ENCODE measurements at regions not wholly inside any gene's neighbourhood (a gene's known extent, or its start where the extent isn't known, plus 50 kb on each side); places are given as distances from the start of the nearest gene placed in this dataset.
"Not testable (repeated sequence)": the region's sequence is repeated elsewhere in the genome, so short reads cannot be mapped to it uniquely, and the experiment has no call there.

DNA sequence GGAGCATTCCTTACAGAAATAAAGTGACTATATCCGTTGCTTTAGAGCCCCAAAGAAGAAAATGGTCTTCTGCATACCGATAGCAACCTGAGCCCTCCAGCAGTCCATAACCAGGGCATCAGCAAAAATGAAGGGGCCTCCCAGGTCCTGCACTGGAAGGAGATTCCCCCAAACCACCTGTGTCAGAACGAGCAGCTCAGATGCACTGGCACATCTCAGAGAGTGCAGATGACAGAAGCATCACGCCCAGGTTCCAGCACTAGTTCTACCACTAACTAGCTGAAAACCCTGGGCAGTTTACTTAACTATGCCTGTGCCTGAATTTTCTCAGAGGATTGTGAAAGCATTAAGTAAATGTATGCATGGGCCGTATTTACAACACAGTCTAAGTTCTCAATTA lies 466.7 kb upstream of the MYT1L start:
- no peak for DNase-seq (ENCODE audit: low read depth)

- no peak for DNase-seq (ENCODE audit: low read depth)
Observed at GRCh38 chr2:2796207-2796606, 465.1 kb upstream of the MYT1L start.

- no peak for DNase-seq (ENCODE audit: low read depth)
Observed at GRCh38 chr2:2795438-2796091, 464.5 kb upstream of the MYT1L start.

DNA sequence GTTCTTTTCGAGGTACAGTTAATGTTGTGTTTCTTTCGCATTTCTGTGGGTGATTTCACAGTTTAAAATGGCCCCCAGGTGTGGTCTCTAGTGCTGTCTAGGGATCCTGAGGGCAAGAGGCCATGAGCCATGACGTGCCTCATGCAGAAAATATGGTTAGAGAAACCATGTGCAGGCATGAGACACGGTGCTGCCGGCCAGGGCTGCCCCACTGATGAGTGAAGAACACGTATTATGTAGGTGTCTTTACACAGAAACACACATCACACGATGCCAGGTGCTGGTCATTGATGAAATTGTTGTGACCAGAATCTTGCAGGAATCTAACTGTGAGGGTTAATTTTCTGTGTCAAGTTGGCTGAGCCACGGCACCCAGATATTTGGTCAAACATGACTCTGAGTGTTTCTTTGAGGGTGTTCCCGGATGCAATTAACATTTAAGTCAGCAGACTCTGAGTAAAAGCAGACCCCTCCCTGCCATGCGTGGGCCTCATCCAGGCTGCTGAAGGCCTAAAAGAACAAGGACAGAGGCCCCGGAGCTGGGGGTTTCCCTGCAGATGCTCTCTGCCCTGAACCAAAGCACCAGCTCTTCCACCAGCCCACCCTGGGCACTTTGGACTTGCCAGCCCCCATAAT lies 463.0 kb upstream of the MYT1L start:
- DNase-seq (ENCODE audit: low read depth) = no peak

DNA sequence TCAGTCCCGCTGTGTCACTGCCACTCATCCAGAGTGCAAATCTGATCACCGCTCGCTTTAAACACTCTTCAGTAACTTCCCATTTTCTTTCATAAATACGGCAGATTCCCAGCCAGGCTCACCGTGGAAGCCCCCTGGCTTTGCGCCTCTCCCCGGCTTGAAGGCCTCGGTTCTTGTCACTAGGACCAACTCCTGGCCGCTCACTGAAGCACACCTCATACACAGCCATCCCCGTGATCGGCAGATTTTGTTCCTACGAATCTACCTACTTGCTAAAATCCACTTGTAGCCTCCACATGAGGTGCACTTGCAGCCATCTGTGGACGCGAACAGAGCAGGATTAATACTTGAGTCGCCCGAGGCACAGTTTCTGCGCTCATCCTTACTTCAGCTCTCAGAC lies 462.4 kb upstream of the MYT1L start:
- no peak for DNase-seq (ENCODE audit: low read depth)

- no peak for DNase-seq (ENCODE audit: low read depth)
Observed at GRCh38 chr2:2791606-2792005, 460.5 kb upstream of the MYT1L start.

DNA sequence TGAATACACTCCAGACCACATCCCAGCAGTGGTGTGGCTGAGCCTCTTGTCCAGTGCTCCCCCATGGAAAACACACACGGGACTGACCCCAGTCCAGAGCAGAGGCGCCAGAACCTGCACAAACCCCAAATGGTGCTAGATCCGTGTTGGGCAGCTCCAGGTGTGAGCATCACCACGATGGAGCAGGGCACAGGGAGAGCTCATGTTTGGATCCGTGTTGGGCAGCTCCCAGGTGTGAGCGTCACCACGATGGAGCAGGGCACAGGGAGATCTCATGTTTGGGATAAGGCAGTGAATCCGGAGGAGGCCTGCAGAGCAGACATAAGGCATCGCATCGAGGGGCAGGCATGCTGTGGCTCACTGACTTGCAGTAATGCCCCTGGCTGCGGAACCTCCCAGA lies 460.0 kb upstream of the MYT1L start:
- no peak for DNase-seq (ENCODE audit: low read depth)

GRCh38 chr2:2788076-2788475 lies 457.0 kb upstream of the MYT1L start:
- DNase-seq (ENCODE audit: low read depth) = no peak

DNA sequence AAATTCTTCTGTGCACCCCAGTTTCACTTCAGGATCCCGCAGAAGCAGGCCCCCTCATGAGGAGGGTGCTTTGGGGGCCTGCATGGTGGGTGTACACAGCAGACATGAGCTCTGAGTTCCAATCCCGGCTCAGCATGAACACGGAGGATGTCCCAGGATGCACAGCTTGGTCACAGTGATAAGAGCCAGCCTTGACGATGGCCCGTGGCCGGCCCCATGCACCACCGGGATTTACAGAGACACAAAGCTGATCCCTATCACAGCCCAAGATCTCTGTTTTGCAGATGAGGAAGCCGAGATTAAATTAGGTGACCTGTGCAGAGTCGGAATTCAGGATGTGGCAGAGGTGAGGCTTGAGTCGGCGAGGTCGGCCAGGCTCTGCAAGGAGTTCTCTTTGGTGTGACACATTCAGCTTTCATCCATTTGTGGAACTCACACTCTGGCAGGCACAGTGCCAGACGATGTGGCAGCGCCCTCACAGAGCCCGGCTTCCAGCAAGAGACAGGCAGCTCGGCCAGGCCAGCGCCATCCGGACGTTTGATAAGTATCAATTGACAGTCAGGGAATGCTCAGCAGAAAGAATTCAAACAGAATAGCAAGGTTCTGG lies 456.3 kb upstream of the MYT1L start:
- no peak for DNase-seq (ENCODE audit: low read depth)

DNA sequence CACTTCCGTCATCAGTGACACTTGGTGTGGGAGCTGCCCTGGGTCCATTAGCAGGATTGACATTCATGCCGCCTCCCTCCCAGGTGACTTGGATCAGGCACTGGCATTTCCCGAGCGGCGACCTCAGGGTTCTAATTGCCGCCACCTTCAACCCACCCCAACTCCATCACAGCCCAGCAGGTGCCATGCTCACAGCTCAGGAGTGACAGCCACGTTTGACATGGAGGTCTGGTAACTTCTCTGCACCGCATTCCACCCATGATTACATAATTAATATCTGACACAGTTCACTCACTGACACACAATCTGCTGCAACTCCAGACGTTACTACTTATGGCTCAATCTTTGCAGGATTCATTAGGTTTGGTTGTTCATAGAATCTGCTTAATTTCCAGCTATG lies 450.9 kb upstream of the MYT1L start:
- no peak for DNase-seq (ENCODE audit: low read depth)

DNA sequence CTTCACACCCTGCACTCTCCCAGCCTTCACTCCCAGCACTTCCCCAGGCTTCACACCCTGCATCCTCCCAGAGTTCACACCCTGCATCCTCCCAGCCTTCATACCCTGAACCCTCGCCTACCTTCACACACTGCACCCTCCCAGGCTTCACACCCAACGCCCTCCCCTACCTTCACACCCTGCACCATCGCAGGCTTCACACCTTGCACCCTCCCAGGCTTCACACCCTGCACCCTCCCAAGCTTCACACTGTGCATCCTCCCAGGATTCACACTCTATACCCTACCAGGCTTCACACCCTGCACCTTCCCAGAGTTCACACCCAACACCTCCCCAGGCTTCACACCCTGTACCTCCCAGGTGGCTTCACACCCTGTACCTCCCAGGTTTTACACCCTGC lies 448.7 kb upstream of the MYT1L start:
- no peak for DNase-seq (ENCODE audit: low read depth)

DNA sequence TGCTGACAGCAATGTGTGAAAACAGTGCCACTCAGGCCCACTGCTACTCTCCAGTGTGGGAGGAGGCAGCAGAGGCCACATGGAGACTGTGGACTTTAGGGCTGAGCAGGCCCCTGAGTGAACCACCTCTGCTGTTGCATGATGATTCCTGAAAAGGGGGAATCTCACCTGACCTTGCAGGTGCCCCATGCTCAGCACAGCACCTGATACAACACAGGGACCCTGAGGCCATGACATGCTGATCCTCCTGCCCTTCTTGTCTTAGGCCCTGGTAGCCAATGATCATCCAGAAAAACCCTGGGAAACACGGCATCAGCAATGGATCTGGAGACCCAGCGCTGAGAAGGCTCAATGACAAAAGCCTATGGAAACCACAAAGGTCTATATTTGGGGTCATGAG lies 446.8 kb upstream of the MYT1L start:
- DNase-seq (ENCODE audit: low read depth) = no peak

DNA sequence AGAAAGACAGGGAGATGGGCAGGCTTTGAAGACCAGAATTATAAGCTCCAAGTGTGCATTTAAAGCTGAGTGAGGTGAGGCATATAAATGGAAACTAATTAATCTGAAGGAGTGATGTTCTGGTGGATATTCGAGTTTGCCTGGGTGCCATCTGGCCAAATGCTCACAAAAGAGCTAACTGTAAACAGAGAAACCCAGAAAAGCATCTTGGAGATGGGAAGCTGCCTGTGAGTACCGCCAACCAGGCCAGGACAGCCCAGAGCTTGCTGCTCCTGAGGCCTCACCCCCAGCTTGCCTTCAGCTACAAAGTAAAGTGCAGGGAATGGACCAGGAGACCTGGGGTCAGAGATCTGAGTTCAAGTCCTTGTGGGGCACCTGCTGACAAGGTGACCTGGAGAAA lies 446.1 kb upstream of the MYT1L start:
- DNase-seq (ENCODE audit: low read depth) = no peak

DNA sequence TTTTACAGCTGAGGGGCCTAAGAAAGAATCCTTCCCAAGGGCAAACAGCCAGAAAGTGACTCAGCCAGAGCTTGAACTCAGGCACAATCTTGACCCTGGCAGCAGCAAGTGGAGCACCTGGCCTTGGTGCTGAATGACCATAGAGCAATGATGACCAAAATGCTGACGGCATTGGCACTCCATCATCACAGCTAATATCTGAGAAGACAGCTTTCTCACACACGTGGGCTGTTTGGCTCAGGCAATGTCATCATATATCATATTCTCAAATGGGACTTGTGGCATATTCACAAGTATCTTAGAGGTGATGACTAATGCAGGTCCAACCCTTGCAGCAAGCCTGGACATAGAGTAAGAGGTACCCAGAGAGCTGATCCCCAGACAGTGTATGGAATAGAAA lies 443.9 kb upstream of the MYT1L start:
- DNase-seq (ENCODE audit: low read depth) = no peak

GRCh38 chr2:2773692-2774091 lies 442.6 kb upstream of the MYT1L start:
- no peak for DNase-seq (ENCODE audit: low read depth)

DNA sequence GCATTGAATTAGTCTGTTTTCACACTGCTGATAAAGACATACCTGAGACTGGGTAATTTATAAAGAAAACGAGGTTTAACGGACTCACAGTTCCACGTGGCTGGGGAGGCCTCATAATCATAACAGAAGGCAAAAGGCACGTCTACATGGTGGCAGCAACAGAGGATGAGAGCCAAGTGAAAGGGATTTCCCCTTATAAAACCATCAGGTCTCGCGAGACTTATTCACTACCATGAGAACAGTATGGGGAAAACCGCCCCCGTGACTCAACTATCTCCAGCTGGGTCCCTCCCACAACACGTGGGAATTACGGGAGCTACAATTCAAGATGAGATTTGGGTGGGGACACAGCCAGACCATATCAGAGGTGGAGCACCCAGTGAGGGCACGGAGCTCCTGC lies 442.0 kb upstream of the MYT1L start:
- DNase-seq (ENCODE audit: low read depth) = not testable (repeated sequence)

DNA sequence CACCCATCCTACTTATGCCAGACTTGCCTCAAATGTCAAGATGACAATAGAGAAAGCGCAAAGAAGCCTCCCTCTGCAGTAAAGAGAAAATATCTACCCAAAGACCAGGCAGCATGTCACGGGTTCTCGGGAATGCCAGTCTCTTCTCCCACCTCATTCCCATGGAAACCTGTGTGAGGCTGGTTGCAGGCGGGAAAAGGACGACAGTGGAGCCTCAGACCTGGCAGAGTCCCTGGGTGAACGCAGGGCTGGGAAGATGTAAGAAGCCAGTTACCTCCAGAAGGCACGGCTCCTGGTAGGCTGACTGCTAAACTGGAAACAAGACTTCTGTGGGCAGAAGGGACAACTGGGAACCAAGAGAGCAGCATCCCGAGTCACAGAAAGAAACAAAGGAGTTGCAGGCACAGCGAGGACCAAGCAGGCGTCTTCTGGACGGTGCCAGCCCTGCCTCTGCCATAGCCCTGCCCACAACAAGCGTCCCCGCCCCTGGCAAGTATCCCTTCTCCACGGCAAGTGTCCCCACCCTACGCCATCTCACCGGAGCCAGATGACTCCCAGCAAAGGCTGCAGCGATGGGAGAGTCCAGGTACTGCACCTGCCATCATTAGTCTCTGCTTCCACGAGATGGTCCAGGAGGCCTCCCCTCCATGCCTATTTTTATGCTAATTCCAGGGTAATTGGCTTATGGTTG lies 440.8 kb upstream of the MYT1L start:
- no peak for DNase-seq (ENCODE audit: low read depth)

- DNase-seq (ENCODE audit: low read depth) = no peak
Observed at GRCh38 chr2:2769481-2770431, 438.7 kb upstream of the MYT1L start.

DNA sequence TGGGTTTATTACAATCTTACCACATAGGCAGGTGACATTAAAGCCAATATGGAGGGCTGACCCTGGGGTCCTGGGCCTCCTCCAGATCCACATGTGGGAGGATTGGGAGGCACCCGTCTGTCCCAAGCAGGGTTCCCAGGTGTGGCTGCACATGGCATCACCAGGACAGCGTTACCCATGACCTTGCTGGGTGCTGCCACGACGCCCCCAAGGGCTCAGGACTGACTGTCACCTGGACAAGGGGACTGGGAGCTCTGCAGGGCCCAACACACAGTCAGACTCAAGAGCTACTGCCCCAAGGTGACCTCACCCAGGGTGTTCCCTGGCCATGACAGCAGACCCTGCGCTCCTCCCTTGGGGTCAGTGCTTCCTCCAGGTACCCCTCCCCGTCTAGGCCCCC lies 437.4 kb upstream of the MYT1L start:
- DNase-seq (ENCODE audit: low read depth) = no peak

DNA sequence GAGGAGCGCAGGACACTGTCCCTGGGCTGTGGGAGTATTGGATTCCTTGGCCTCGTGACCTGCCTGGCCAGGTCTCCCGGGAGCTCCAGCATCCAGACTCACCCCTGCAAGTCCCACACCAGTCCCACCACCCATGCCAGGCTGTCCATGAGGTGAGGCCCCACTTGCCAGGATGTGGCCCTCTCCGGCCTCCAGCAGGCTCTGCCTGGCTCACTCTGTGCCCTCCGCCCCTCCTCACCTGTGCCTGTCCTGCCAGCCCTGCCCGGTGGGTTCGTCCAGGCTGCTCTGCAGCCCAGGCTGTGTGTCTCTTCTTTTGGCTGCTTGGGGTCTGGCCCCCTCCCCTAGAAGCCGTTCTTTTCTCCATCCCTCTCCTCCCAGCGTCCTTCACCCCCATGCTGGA lies 436.8 kb upstream of the MYT1L start:
- DNase-seq (ENCODE audit: low read depth) = no peak

GRCh38 chr2:2765839-2766495 lies 434.9 kb upstream of the MYT1L start:
- DNase-seq (ENCODE audit: low read depth) = no peak

Data from GM04503 (cell line).